ENCODE measurements at regions not wholly inside any gene's neighbourhood (a gene's known extent, or its start where the extent isn't known, plus 50 kb on each side); places are given as distances from the start of the nearest gene placed in this dataset.

DNA sequence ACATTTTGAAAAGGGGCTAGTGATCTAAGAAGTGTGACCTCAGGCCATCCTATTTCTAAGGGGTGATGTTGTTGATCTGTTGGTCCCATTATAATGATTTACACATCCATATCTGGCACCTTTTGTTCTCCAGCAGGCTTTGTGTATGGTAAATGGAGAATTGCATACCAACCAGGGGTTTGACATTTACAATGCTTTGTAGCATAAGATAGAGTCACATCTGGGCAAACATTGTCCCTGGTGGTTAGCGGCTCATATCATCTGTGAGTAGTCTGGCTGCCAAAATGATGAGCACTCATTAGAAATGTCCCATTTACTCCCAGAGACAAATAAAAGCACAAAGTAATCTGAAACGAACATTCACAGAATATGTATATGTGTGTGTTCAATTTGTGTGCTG, 1775.5 kb upstream of the CELF4 start:
- Histone ChIP-seq H2BK5ac (ENCODE audit: low read depth, low read length, poor library complexity, severe bottlenecking) (no peak overlapping the region), H2BK12ac (ENCODE audit: low read length in 2 of 2) (no peak overlapping the region), H3K79me1 (replicated peaks; ENCODE audit: low read length, poor library complexity, severe bottlenecking) (no peaks in the 10 kb centered on the region), H3K27me3 (ENCODE audit: control insufficient read depth in 1 of 2, insufficient read depth in 1 of 2, low read length in 2 of 2) (no peaks in the 10 kb centered on the region), H3K36me3 (ENCODE audit: control insufficient read depth in 1 of 2, insufficient read depth in 2 of 2, low read depth in 1 of 2, low read length in 2 of 2) (no peaks in the 10 kb centered on the region), H3K4me1 (ENCODE audit: control insufficient read depth, insufficient read depth, low read depth, low read length) (no peaks in the 10 kb centered on the region), H3K14ac (ENCODE audit: low read length in 2 of 2) (no peak overlapping the region), H3K9me3 (ENCODE audit: control insufficient read depth, low read length) (peaks cover 3% of the 10 kb centered on the region), H3K9ac (ENCODE audit: low read length) (no peak overlapping the region), H3K23ac (ENCODE audit: low read length in 2 of 2) (no peak overlapping the region), H3K4me3 (ENCODE audit: insufficient read depth in 1 of 2, low read depth in 1 of 2, low read length in 2 of 2) (no peak overlapping the region), H2BK15ac (ENCODE audit: low read depth, poor library complexity, severe bottlenecking) (no peak overlapping the region), H2BK120ac (ENCODE audit: low read depth, low read length) (no peak overlapping the region), H2AK5ac (ENCODE audit: low read length, severe bottlenecking) (no peak overlapping the region), H3K4me2 (ENCODE audit: low read length, poor library complexity, severe bottlenecking) (no peak overlapping the region), H3K27ac (ENCODE audit: low read length, poor library complexity, severe bottlenecking) (no peak overlapping the region), H4K91ac (ENCODE audit: low read length) (no peak overlapping the region), H3K18ac (ENCODE audit: low read depth in 1 of 2, low read length in 2 of 2) (no peak overlapping the region), H4K8ac (ENCODE audit: low read length) (no peak overlapping the region), H3K4ac (ENCODE audit: low read depth in 1 of 2, low read length in 2 of 2) (no peak overlapping the region), H2AFZ (ENCODE audit: low read depth, low read length) (no peak overlapping the region)
- no peak for DNase-seq
- WGBS, result 82% methylated on average over 2 of the region's 2 CpGs

DNA sequence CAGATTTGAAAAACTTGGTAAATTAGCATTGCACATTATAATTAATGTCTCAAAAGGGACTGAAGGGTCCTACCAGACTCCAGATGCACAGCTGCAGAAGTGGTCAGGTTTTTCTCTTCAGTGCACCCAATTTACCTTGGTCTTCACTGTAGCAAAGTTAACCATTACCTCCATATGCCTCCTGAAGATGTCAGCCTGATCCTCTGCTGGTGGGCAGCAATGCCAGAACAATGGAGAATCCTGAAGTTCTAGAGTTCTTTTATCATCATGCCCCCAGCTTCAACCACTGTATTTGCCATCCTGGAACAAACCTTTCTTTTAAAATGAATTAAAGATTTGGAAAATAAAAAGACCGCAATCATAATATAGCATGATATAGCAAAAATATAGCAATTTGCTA, 1774.8 kb upstream of the CELF4 start:
- Histone ChIP-seq H3K27ac (ENCODE audit: low read length, poor library complexity, severe bottlenecking) (no peak overlapping the region), H4K8ac (ENCODE audit: low read length) (no peak overlapping the region), H3K4me3 (ENCODE audit: insufficient read depth in 1 of 2, low read depth in 1 of 2, low read length in 2 of 2) (no peak overlapping the region), H3K27me3 (ENCODE audit: control insufficient read depth in 1 of 2, insufficient read depth in 1 of 2, low read length in 2 of 2) (no peaks in the 10 kb centered on the region), H2BK120ac (ENCODE audit: low read depth, low read length) (no peak overlapping the region), H3K9ac (ENCODE audit: low read length) (no peak overlapping the region), H3K9me3 (ENCODE audit: control insufficient read depth, low read length) (peaks cover 3% of the 10 kb centered on the region), H3K23ac (ENCODE audit: low read length in 2 of 2) (no peak overlapping the region), H3K4ac (ENCODE audit: low read depth in 1 of 2, low read length in 2 of 2) (no peak overlapping the region), H3K79me1 (replicated peaks; ENCODE audit: low read length, poor library complexity, severe bottlenecking) (no peaks in the 10 kb centered on the region), H2BK5ac (ENCODE audit: low read depth, low read length, poor library complexity, severe bottlenecking) (no peak overlapping the region), H2BK15ac (ENCODE audit: low read depth, poor library complexity, severe bottlenecking) (no peak overlapping the region), H3K4me2 (ENCODE audit: low read length, poor library complexity, severe bottlenecking) (no peak overlapping the region), H3K4me1 (ENCODE audit: control insufficient read depth, insufficient read depth, low read depth, low read length) (no peaks in the 10 kb centered on the region), H3K36me3 (ENCODE audit: control insufficient read depth in 1 of 2, insufficient read depth in 2 of 2, low read depth in 1 of 2, low read length in 2 of 2) (no peaks in the 10 kb centered on the region), H4K91ac (ENCODE audit: low read length) (no peak overlapping the region), H3K18ac (ENCODE audit: low read depth in 1 of 2, low read length in 2 of 2) (no peak overlapping the region), H2AFZ (ENCODE audit: low read depth, low read length) (no peak overlapping the region), H3K14ac (ENCODE audit: low read length in 2 of 2) (no peak overlapping the region), H2AK5ac (ENCODE audit: low read length, severe bottlenecking) (no peak overlapping the region), H2BK12ac (ENCODE audit: low read length in 2 of 2) (no peak overlapping the region)
- no peak for DNase-seq
- WGBS, result no CpG with 5 or more reads among the region's 1 CpG

DNA sequence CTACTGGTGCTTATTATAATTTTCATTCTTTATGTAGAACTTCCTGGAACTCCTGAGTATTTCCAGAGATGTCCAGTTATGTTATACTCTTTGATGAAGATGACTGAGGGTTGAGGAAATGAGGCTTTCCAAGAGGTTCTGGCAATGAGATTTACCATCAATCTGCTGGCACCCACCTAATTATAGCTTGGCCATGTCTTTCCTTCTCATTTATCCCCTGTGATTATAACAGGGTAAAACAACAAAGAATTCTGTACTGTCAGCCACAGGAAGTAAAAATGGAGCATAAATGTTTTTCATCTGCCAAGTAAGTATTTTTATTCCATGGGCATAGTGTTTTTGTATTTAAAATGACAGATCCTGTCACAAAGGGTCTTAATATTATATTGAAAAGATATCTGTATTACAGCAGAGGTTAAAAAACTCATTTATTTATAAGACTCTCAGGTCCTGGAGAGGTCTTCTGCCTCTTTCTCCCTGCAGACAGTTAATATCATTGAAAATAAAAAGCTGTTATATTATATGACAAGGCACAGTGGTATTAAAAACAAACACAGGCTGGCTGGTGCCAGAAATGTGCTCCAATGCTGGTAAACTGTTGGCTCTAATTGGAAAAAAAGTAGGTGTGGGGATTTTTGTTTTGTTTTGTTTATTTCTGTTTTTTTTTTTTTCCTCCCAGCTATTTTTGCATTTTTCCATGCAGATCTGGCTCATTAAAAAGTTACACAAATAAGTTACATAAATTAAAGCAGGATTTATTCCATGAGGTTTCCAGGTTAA, 1764.1 kb upstream of the CELF4 start:
- no peak for DNase-seq
- H2BK5ac ChIP-seq (ENCODE audit: low read depth, low read length, poor library complexity, severe bottlenecking), result no peak overlapping the region
- H3K14ac ChIP-seq (ENCODE audit: low read length in 2 of 2), result no peak overlapping the region
- H3K79me1 ChIP-seq (replicated peaks; ENCODE audit: low read length, poor library complexity, severe bottlenecking), result no peaks in the 10 kb centered on the region
- no peaks in the 10 kb centered on the region for H3K27me3 ChIP-seq (ENCODE audit: control insufficient read depth in 1 of 2, insufficient read depth in 1 of 2, low read length in 2 of 2)
- H3K18ac ChIP-seq (ENCODE audit: low read depth in 1 of 2, low read length in 2 of 2), result no peak overlapping the region
- H2BK15ac ChIP-seq (ENCODE audit: low read depth, poor library complexity, severe bottlenecking), result no peak overlapping the region
- H3K4ac ChIP-seq (ENCODE audit: low read depth in 1 of 2, low read length in 2 of 2), result no peak overlapping the region
- no peak overlapping the region for H4K8ac ChIP-seq (ENCODE audit: low read length)
- no peak overlapping the region for H3K27ac ChIP-seq (ENCODE audit: low read length, poor library complexity, severe bottlenecking)
- no peak overlapping the region for H3K4me3 ChIP-seq (ENCODE audit: insufficient read depth in 1 of 2, low read depth in 1 of 2, low read length in 2 of 2)
- H3K23ac ChIP-seq (ENCODE audit: low read length in 2 of 2), result no peak overlapping the region
- H2AFZ ChIP-seq (ENCODE audit: low read depth, low read length), result no peak overlapping the region
- H3K4me1 ChIP-seq (ENCODE audit: control insufficient read depth, insufficient read depth, low read depth, low read length), result no peaks in the 10 kb centered on the region
- no peaks in the 10 kb centered on the region for H3K36me3 ChIP-seq (ENCODE audit: control insufficient read depth in 1 of 2, insufficient read depth in 2 of 2, low read depth in 1 of 2, low read length in 2 of 2)
- no peak overlapping the region for H3K9ac ChIP-seq (ENCODE audit: low read length)
- H2AK5ac ChIP-seq (ENCODE audit: low read length, severe bottlenecking), result no peak overlapping the region
- H4K91ac ChIP-seq (ENCODE audit: low read length), result no peak overlapping the region
- no peak overlapping the region for H2BK120ac ChIP-seq (ENCODE audit: low read depth, low read length)
- H3K4me2 ChIP-seq (ENCODE audit: low read length, poor library complexity, severe bottlenecking), result no peak overlapping the region
- no peak overlapping the region for H2BK12ac ChIP-seq (ENCODE audit: low read length in 2 of 2)
- no peaks in the 10 kb centered on the region for H3K9me3 ChIP-seq (ENCODE audit: control insufficient read depth, low read length)

DNA sequence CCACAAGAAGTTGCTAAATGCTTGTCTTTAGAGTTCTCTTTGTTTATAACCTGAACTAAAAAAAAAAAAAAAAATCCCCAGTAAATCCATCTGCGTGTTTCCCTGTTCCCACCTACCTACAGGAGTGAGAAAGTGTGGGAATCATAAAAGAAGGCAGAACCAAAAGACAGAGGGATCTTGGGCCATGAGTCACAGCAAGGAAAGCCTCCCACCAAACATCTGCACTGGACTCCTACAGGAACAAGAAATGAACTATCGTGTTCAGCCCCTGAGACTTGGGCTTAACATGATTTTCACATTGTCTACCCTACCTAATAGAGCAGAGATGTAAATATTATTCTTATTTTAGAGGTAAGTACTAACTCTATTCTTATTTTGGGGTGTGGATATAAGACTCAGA, 1761.2 kb upstream of the CELF4 start:
- Histone ChIP-seq H2BK12ac (ENCODE audit: low read length in 2 of 2) (no peak overlapping the region), H3K27ac (ENCODE audit: low read length, poor library complexity, severe bottlenecking) (no peak overlapping the region), H3K27me3 (ENCODE audit: control insufficient read depth in 1 of 2, insufficient read depth in 1 of 2, low read length in 2 of 2) (no peaks in the 10 kb centered on the region), H2BK120ac (ENCODE audit: low read depth, low read length) (no peak overlapping the region), H3K9me3 (ENCODE audit: control insufficient read depth, low read length) (no peaks in the 10 kb centered on the region), H4K91ac (ENCODE audit: low read length) (no peak overlapping the region), H3K14ac (ENCODE audit: low read length in 2 of 2) (no peak overlapping the region), H2AFZ (ENCODE audit: low read depth, low read length) (no peak overlapping the region), H3K9ac (ENCODE audit: low read length) (no peak overlapping the region), H3K23ac (ENCODE audit: low read length in 2 of 2) (no peak overlapping the region), H3K36me3 (ENCODE audit: control insufficient read depth in 1 of 2, insufficient read depth in 2 of 2, low read depth in 1 of 2, low read length in 2 of 2) (no peaks in the 10 kb centered on the region), H2AK5ac (ENCODE audit: low read length, severe bottlenecking) (no peak overlapping the region), H3K4me2 (ENCODE audit: low read length, poor library complexity, severe bottlenecking) (no peak overlapping the region), H3K4me1 (ENCODE audit: control insufficient read depth, insufficient read depth, low read depth, low read length) (no peaks in the 10 kb centered on the region), H2BK15ac (ENCODE audit: low read depth, poor library complexity, severe bottlenecking) (no peak overlapping the region), H3K18ac (ENCODE audit: low read depth in 1 of 2, low read length in 2 of 2) (no peak overlapping the region), H2BK5ac (ENCODE audit: low read depth, low read length, poor library complexity, severe bottlenecking) (no peak overlapping the region), H3K79me1 (replicated peaks; ENCODE audit: low read length, poor library complexity, severe bottlenecking) (no peaks in the 10 kb centered on the region), H4K8ac (ENCODE audit: low read length) (no peak overlapping the region), H3K4ac (ENCODE audit: low read depth in 1 of 2, low read length in 2 of 2) (no peak overlapping the region), H3K4me3 (ENCODE audit: insufficient read depth in 1 of 2, low read depth in 1 of 2, low read length in 2 of 2) (no peak overlapping the region)
- DNase-seq, result no peak
- WGBS, result 60% methylated on average over 1 of the region's 2 CpGs
